Loucy (cell line): ENCODE measurements at regions not wholly inside any gene's neighbourhood (a gene's known extent, or its start where the extent isn't known, plus 50 kb on each side); places are given as distances from the start of the nearest gene placed in this dataset.

Experiments
- CTCF ChIP-seq: fragments of 200-600 bp; sonication (generic); conservative IDR thresholded peaks from 2 replicates; pipeline ENCODE4 v1.5.1; 2014; ENCODE audit warnings: mild to moderate bottlenecking, antibody characterized with exemption, low read length
- EZH2phosphoT487 ChIP-seq: fragments of 200-600 bp; IDR thresholded peaks from 2 replicates; pipeline ENCODE4 v1.6.1; 2018; ENCODE audit warnings: antibody characterized with exemption, mild to moderate bottlenecking, moderate library complexity, borderline replicate concordance

DNA sequence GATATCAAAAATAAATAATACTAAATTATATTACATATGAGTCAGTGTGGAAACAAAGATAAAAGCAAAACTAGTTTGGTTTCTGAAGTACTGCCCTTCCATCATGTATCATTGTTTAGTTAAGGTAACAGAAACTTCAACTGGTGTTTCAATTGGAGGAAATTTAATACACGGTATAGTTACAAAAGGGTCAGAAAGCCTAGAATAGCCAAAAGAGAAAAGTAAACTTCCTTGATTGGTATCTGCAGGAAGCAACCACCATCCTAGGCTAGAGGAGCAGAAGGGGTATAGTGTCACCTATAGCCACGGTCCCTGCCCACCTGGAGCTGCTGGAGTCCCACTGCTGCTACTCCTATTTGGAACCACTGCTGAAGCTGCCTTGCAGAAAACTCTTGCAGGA is 185.6 kb downstream of the SLC7A11 start:
- TF ChIP-seq CTCF (no peak), EZH2phosphoT487 (no peak)
